GM23248 (cell line): ENCODE measurements at regions not wholly inside any gene's neighbourhood (a gene's known extent, or its start where the extent isn't known, plus 50 kb on each side); places are given as distances from the start of the nearest gene placed in this dataset.

Experiments used
- DNase-seq: peaks from one replicate; pipeline ENCODE4 v3.0.0-alpha.2; 2015
- H2AFZ ChIP-seq: fragments of 200-600 bp; sonication (generic); 2 replicates; pipeline ENCODE4 v1.6.1; 2016; ENCODE audit warnings: antibody characterized with exemption
- H3F3A ChIP-seq: fragments of 200-600 bp; sonication (generic); 2 replicates; pipeline ENCODE4 v1.6.1; 2016; ENCODE audit warnings: mild to moderate bottlenecking, antibody characterized with exemption, mixed run types; ENCODE audit not compliant: insufficient read depth
- H3K27ac ChIP-seq: fragments of 200-600 bp; sonication (generic); 2 replicates; pipeline ENCODE4 v1.5.1; 2016; ENCODE audit warnings: mild to moderate bottlenecking
- H3K27me3 ChIP-seq: fragments of 200-600 bp; sonication (generic); replicated peaks from 2 replicates; pipeline ENCODE4 v1.6.1; 2016; ENCODE audit warnings: mild to moderate bottlenecking; ENCODE audit not compliant: insufficient read depth
- H3K36me3 ChIP-seq: fragments of 200-600 bp; sonication (generic); 2 replicates; pipeline ENCODE4 v1.6.1; 2016; ENCODE audit warnings: low read depth, mild to moderate bottlenecking
- H3K4me1 ChIP-seq: fragments of 200-600 bp; sonication (generic); 2 replicates; pipeline ENCODE4 v1.6.1; 2016; ENCODE audit warnings: mild to moderate bottlenecking; ENCODE audit not compliant: insufficient read depth
- H3K4me2 ChIP-seq: fragments of 200-600 bp; sonication (generic); one replicate; pipeline ENCODE4 v1.6.1; 2016; ENCODE audit warnings: mild to moderate bottlenecking; ENCODE audit not compliant: unreplicated experiment
- H3K4me3 ChIP-seq: fragments of 200-600 bp; sonication (generic); 2 replicates; pipeline ENCODE4 v1.5.1; 2016; ENCODE audit warnings: mild to moderate bottlenecking
- H3K79me2 ChIP-seq: fragments of 200-600 bp; sonication (generic); 2 replicates; pipeline ENCODE4 v1.6.1; 2016; ENCODE audit warnings: mild to moderate bottlenecking; ENCODE audit not compliant: insufficient read depth
- H3K9ac ChIP-seq: fragments of 200-600 bp; sonication (generic); 2 replicates; pipeline ENCODE4 v1.6.1; 2016; ENCODE audit warnings: mild to moderate bottlenecking
- H3K9me2 ChIP-seq: fragments of 200-600 bp; sonication (generic); 2 replicates; pipeline ENCODE4 v1.6.1; 2016; ENCODE audit warnings: mixed run types, mild to moderate bottlenecking, moderate library complexity; ENCODE audit not compliant: insufficient read depth
- H3K9me3 ChIP-seq: fragments of 200-600 bp; sonication (generic); one replicate; pipeline ENCODE4 v1.6.1; 2017; ENCODE audit warnings: low read depth
- H4K20me1 ChIP-seq: fragments of 200-600 bp; sonication (generic); 2 replicates; pipeline ENCODE4 v1.6.0; 2016; ENCODE audit not compliant: insufficient read depth
- EZH2 ChIP-seq: fragments of 200-600 bp; sonication (generic); IDR thresholded peaks from 2 replicates; pipeline ENCODE4 v1.6.1; 2018; ENCODE audit warnings: antibody characterized with exemption, mild to moderate bottlenecking; ENCODE audit not compliant: insufficient read depth, poor library complexity, severe bottlenecking
- EZH2phosphoT487 ChIP-seq: fragments of 200-600 bp; sonication (generic); IDR thresholded peaks from 2 replicates; pipeline ENCODE4 v1.6.1; 2018; ENCODE audit warnings: antibody characterized with exemption, moderate library complexity, mild to moderate bottlenecking, low read depth; ENCODE audit not compliant: insufficient read depth
- WGBS, 2 experiments: methylation state at CpG; one replicate each; pipeline ENCODE4 v1.1.6; 2015 to 2017; ENCODE audit warnings: low lambda C conversion rate in 2 of 2, low coverage in 1 of 2; ENCODE audit errors: missing lambda C conversion rate in 2 of 2; 5-methylcytosine and 5-hydroxymethylcytosine counted together
- in situ Hi-C: fragments of 300-500 bp; cut with MboI; formaldehyde crosslinking; loops from 2 replicates; pipeline ENCODE4 v1.15.0; 2020

DNA sequence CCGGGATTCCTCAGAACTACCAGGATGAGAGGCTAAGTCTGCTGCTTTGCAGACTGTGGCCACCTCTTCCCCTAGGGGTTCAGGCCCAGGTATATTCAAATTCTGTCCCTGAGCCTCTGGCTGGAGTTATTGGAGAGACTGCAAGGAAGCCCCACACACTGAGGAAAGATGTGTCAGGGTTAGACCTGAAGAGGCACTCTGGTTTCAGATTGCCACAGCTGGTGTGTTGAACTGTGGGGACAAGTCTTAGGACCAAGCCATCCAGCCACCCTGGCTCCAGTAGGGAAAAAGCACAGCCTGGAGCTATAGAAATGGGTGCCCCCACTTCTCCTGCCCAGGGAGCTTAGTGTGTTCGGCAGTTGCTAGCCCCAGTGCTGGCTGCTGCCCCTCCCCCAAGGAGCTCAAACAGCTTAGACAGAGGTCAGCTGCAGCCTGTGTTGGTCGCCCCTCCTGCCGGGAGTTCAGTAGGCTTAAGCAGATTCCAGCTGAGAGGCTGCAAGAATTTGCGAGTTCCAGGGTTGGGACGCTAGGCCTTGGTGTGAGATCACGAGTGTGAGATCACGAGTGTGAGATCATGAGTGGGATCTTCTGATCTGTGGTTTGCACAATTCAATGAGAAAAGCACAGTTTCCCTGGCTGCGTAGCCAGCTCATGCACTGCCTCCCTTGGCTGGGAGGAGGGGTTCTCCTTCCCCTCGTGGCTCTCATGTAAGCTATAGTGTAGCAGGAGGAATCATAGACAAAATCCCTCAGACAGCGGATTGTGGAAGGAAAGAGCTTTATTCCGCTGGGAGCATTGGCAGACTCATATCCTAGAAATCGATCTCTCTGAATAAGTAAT, 552.1 kb upstream of the CHORDC1 start:
- no peak overlapping the region for H3K4me2 ChIP-seq
- TF ChIP-seq EZH2 (no peak), EZH2phosphoT487 (no peak)
- H3K27me3 ChIP-seq, result no peaks in the 10 kb centered on the region
- H3K9me2 ChIP-seq, result no peaks in the 10 kb centered on the region
- H2AFZ ChIP-seq, result no peak overlapping the region
- WGBS, 2 experiments, result 27% methylated on average over 13 of the region's 13 CpGs
- no peak overlapping the region for H3K9ac ChIP-seq
- in situ Hi-C loops, result no loop called here
- DNase-seq, result no peak
- no peaks in the 10 kb centered on the region for H3F3A ChIP-seq
- H3K36me3 ChIP-seq, result no peaks in the 10 kb centered on the region
- H4K20me1 ChIP-seq, result no peaks in the 10 kb centered on the region
- no peak overlapping the region for H3K4me3 ChIP-seq
- no peaks in the 10 kb centered on the region for H3K79me2 ChIP-seq
- H3K4me1 ChIP-seq, result no peaks in the 10 kb centered on the region
- H3K9me3 ChIP-seq, result no peaks in the 10 kb centered on the region
- H3K27ac ChIP-seq, result no peak overlapping the region

DNA sequence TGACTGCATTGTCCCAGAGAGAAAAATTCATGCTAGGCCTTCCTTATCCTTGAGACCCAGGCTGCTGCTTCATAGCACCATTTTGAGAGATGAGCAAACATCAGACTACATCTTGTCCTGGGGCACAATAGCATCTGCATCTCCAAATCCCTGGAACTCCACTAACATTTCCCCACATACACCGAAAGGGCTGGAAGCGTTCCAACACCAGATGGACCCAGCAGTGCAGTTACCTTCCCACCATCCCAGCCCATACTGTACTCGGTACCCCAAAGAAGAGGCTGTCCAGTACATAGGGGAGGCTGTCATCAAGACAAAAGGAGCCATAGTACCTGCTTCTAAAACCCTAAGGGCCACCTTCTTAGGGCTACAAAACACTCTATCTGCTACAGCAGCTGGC, 547.2 kb upstream of the CHORDC1 start:
- TF ChIP-seq EZH2 (no peak), EZH2phosphoT487 (no peak)
- H4K20me1 ChIP-seq, result no peaks in the 10 kb centered on the region
- H3K4me2 ChIP-seq, result no peak overlapping the region
- no peak overlapping the region for H2AFZ ChIP-seq
- 25 to 42% methylated on average over 3 of the region's 3 CpGs for WGBS, 2 experiments
- H3F3A ChIP-seq, result no peaks in the 10 kb centered on the region
- H3K9me3 ChIP-seq, result no peaks in the 10 kb centered on the region
- no peaks in the 10 kb centered on the region for H3K4me1 ChIP-seq
- H3K9ac ChIP-seq, result no peak overlapping the region
- H3K9me2 ChIP-seq, result no peaks in the 10 kb centered on the region
- in situ Hi-C loops, result no loop called here
- H3K27me3 ChIP-seq, result no peaks in the 10 kb centered on the region
- no peak overlapping the region for H3K4me3 ChIP-seq
- no peaks in the 10 kb centered on the region for H3K79me2 ChIP-seq
- no peak for DNase-seq
- H3K36me3 ChIP-seq, result no peaks in the 10 kb centered on the region
- H3K27ac ChIP-seq, result no peak overlapping the region

GRCh38 chr11:90766121-90766520, 543.3 kb upstream of the CHORDC1 start:
- no peak overlapping the region for H3K27ac ChIP-seq
- no peaks in the 10 kb centered on the region for H4K20me1 ChIP-seq
- no peaks in the 10 kb centered on the region for H3F3A ChIP-seq
- H3K9me3 ChIP-seq, result no peaks in the 10 kb centered on the region
- TF ChIP-seq EZH2 (no peak), EZH2phosphoT487 (no peak)
- 27 to 30% methylated on average over 3 of the region's 3 CpGs for WGBS, 2 experiments
- H3K9me2 ChIP-seq, result no peaks in the 10 kb centered on the region
- no peaks in the 10 kb centered on the region for H3K4me1 ChIP-seq
- H3K27me3 ChIP-seq, result no peaks in the 10 kb centered on the region
- in situ Hi-C loops, result no loop called here
- H2AFZ ChIP-seq, result no peak overlapping the region
- H3K79me2 ChIP-seq, result no peaks in the 10 kb centered on the region
- H3K36me3 ChIP-seq, result no peaks in the 10 kb centered on the region
- H3K4me3 ChIP-seq, result no peak overlapping the region
- H3K9ac ChIP-seq, result no peak overlapping the region
- H3K4me2 ChIP-seq, result no peak overlapping the region
- DNase-seq, result no peak

GRCh38 chr11:90764691-90765090, 541.8 kb upstream of the CHORDC1 start:
- no peaks in the 10 kb centered on the region for H3K36me3 ChIP-seq
- H3K27ac ChIP-seq, result no peak overlapping the region
- no peak overlapping the region for H3K4me3 ChIP-seq
- H3K4me1 ChIP-seq, result no peaks in the 10 kb centered on the region
- H3K27me3 ChIP-seq, result no peaks in the 10 kb centered on the region
- no peak overlapping the region for H2AFZ ChIP-seq
- DNase-seq, result no peak
- no peaks in the 10 kb centered on the region for H3K9me2 ChIP-seq
- H3K4me2 ChIP-seq, result no peak overlapping the region
- no peaks in the 10 kb centered on the region for H3K79me2 ChIP-seq
- no peaks in the 10 kb centered on the region for H3K9me3 ChIP-seq
- H3F3A ChIP-seq, result no peaks in the 10 kb centered on the region
- H3K9ac ChIP-seq, result no peak overlapping the region
- in situ Hi-C loops, result no loop called here
- 16 to 24% methylated on average over 4 of the region's 4 CpGs for WGBS, 2 experiments
- no peaks in the 10 kb centered on the region for H4K20me1 ChIP-seq
- no peak for TF ChIP-seq EZH2
- TF ChIP-seq EZH2phosphoT487, result no peak
